SU-DHL-6 (cell line): ENCODE measurements at regions not wholly inside any gene's neighbourhood (a gene's known extent, or its start where the extent isn't known, plus 50 kb on each side); places are given as distances from the start of the nearest gene placed in this dataset.

Experiments
- H2AFZ ChIP-seq: fragments of 200-600 bp; sonication (generic); 2 replicates; pipeline ENCODE4 v1.6.1; 2014; ENCODE audit warnings: low read depth, mild to moderate bottlenecking, moderate library complexity, mixed read lengths, antibody characterized with exemption, low read length; ENCODE audit not compliant: severe bottlenecking
- H3F3A ChIP-seq: fragments of 200-600 bp; shearing (Covaris generic); 2 replicates; pipeline ENCODE4 v1.6.0; 2016; ENCODE audit warnings: antibody characterized with exemption, mild to moderate bottlenecking; ENCODE audit not compliant: insufficient read depth
- H3K27ac ChIP-seq: fragments of 200-600 bp; sonication (generic); 2 replicates; pipeline ENCODE4 v1.5.1; 2016; ENCODE audit warnings: low read depth, mild to moderate bottlenecking, low read length, moderate library complexity, mixed read lengths
- H3K27me3 ChIP-seq: fragments of 200-600 bp; sonication (generic), shearing (Covaris generic); 2 replicates; pipeline ENCODE4 v1.6.0; 2014; ENCODE audit warnings: mild to moderate bottlenecking, low read length
- H3K36me3 ChIP-seq: fragments of 200-600 bp; sonication (generic); 2 replicates; pipeline ENCODE4 v1.6.1; 2014; ENCODE audit warnings: mild to moderate bottlenecking, low read length, mixed read lengths
- H3K4me2 ChIP-seq: fragments of 300-600, 200-600 bp; shearing (Covaris generic), sonication (generic); 2 replicates; pipeline ENCODE4 v1.6.0; 2014; ENCODE audit warnings: low read length, low read depth, mild to moderate bottlenecking; ENCODE audit not compliant: poor library complexity, severe bottlenecking
- H3K4me3 ChIP-seq: fragments of 200-600 bp; sonication (generic); 2 replicates; pipeline ENCODE4 v1.5.1; 2014; ENCODE audit warnings: antibody characterized with exemption, low read length, mild to moderate bottlenecking, mixed read lengths; ENCODE audit not compliant: insufficient read depth, poor library complexity, severe bottlenecking
- H3K79me2 ChIP-seq: fragments of 200-600 bp; sonication (generic); 2 replicates; pipeline ENCODE4 v1.6.1; 2014; ENCODE audit warnings: mild to moderate bottlenecking, low read length, moderate library complexity; ENCODE audit not compliant: insufficient read depth
- H3K9ac ChIP-seq: fragments of 200-600 bp; sonication (generic); 2 replicates; pipeline ENCODE4 v1.7.0; 2014; ENCODE audit warnings: mild to moderate bottlenecking, low read length
- H3K9me2 ChIP-seq: fragments of 200-600 bp; sonication (generic); replicated peaks from 2 replicates; pipeline ENCODE4 v1.6.1; 2014; ENCODE audit warnings: low read length; ENCODE audit not compliant: insufficient read depth
- H3K9me3 ChIP-seq: fragments of 200-600 bp; sonication (generic); 2 replicates; pipeline ENCODE4 v1.6.1; 2014; ENCODE audit warnings: low read length, mixed read lengths; ENCODE audit not compliant: insufficient read depth
- H4K20me1 ChIP-seq: fragments of 200-600 bp; sonication (generic); 2 replicates; pipeline ENCODE4 v1.6.1; 2014; ENCODE audit warnings: low read depth, mild to moderate bottlenecking, antibody characterized with exemption, low read length, moderate library complexity, mixed read lengths
- EZH2phosphoT487 ChIP-seq: fragments of 200-600 bp; sonication (generic), shearing (Covaris generic); conservative IDR thresholded peaks from 2 replicates; pipeline ENCODE4 v1.6.1; 2018; ENCODE audit warnings: mild to moderate bottlenecking, antibody characterized with exemption, low read length, moderate library complexity, mixed read lengths
- TF ChIP-seq, protein P1 (sequence below): fragments of 200-600 bp; sonication (generic); IDR thresholded peaks from one replicate; pipeline ENCODE4 v1.5.1; 2017; ENCODE audit warnings: antibody characterized with exemption, mild to moderate bottlenecking, low read length, moderate library complexity; ENCODE audit not compliant: insufficient read depth, poor library complexity, severe bottlenecking

DNA sequence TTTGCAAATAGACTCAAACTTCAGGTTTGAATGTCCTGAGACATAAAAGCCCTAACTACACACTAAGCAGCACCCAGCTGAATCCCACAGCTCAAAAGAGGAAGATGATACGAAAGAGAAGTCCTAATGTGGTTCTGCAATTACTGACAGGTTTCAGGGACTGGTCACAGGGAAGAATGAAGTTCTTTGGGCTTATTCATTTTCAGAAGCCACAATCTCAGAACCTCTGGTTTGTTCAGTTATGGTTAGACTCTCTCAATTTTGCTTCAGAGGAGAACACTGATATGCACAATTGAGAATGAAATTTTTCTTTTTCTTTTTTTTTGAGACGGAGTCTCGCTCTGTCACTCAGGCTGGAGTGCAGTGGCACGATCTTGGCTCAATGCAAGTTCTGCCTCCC, 94.6 kb upstream of the FAM180A start:
- no peak overlapping the region for H3K4me2 ChIP-seq
- no peak overlapping the region for H2AFZ ChIP-seq

DNA sequence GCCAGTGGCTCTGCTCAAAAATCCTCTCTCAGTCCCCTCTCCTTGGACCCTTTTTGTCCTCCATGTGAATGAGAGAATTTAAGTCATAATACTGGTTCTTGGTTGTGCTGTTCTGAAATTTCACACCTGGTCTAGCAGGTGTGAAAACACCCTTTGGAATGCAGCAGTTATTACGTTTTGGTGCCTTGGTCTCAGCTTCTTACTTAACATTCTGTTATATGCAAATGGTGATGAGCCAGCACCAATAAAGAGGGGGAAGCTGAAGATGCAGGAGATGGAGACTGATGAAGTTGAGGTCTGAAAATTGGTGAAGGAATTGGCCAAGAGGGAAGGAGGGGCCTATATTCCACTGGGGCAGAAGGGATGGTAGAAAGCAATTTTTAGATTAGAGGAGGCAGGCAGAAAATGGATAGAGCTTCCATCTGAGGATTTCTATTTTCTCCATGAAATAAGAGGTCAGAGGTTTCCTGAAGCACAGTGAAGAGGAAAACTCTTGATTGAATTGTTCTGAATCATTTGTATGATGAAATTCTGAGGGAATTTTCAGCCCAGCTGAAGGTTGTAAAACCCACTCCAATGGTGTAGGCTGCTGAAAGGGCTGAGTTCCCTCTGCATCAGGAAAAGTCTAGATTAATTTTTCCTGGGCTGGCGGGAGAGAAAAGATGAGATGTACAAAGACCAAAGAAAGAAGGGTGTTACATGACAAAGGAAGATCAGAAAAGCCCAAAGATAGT, 94.0 kb upstream of the FAM180A start:
- Histone ChIP-seq H4K20me1 (no peaks in the 10 kb centered on the region), H3K27ac (no peak overlapping the region), H3K9ac (no peak overlapping the region), H3F3A (no peaks in the 10 kb centered on the region), H3K36me3 (no peaks in the 10 kb centered on the region), H3K27me3 (no peaks in the 10 kb centered on the region), H3K9me3 (no peaks in the 10 kb centered on the region), H3K4me3 (no peak overlapping the region), H3K4me2 (no peak overlapping the region), H2AFZ (no peak overlapping the region), H3K9me2 (no peaks in the 10 kb centered on the region), H3K79me2 (no peaks in the 10 kb centered on the region)
- TF ChIP-seq, protein P1, sequence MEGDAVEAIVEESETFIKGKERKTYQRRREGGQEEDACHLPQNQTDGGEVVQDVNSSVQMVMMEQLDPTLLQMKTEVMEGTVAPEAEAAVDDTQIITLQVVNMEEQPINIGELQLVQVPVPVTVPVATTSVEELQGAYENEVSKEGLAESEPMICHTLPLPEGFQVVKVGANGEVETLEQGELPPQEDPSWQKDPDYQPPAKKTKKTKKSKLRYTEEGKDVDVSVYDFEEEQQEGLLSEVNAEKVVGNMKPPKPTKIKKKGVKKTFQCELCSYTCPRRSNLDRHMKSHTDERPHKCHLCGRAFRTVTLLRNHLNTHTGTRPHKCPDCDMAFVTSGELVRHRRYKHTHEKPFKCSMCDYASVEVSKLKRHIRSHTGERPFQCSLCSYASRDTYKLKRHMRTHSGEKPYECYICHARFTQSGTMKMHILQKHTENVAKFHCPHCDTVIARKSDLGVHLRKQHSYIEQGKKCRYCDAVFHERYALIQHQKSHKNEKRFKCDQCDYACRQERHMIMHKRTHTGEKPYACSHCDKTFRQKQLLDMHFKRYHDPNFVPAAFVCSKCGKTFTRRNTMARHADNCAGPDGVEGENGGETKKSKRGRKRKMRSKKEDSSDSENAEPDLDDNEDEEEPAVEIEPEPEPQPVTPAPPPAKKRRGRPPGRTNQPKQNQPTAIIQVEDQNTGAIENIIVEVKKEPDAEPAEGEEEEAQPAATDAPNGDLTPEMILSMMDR = no peak
- TF ChIP-seq EZH2phosphoT487 = no peak

More for the DNA sequence above, 94.6 kb upstream of the FAM180A start:
- TF ChIP-seq EZH2phosphoT487 = no peak
- TF ChIP-seq, protein P1 = no peak
- no peak overlapping the region for H3K4me3 ChIP-seq
- no peaks in the 10 kb centered on the region for H3K27me3 ChIP-seq
- H3K9ac ChIP-seq = no peak overlapping the region
- H3K27ac ChIP-seq = no peak overlapping the region
- H4K20me1 ChIP-seq = no peaks in the 10 kb centered on the region
- H3K9me3 ChIP-seq = no peaks in the 10 kb centered on the region
- no peaks in the 10 kb centered on the region for H3K36me3 ChIP-seq
- H3K79me2 ChIP-seq = no peaks in the 10 kb centered on the region
- H3K9me2 ChIP-seq = no peaks in the 10 kb centered on the region
- H3F3A ChIP-seq = no peaks in the 10 kb centered on the region

DNA sequence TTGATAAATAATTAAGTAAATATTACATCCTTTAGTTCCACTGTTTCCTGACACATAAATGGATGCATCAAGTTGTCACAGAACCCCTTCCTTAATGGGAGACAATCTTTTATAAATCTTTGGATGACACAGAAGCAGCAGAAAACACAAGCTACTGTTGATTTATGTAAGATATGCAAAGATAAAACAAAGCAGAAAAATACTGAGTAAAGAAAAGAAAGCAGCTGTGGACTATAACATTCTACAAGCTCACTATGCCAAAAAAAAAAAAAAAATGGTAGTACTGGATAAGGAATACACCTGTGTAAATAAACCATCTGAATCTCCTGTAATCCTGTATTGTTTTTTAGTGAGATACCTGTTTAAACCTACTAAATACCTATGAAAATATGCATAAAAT, 92.0 kb upstream of the FAM180A start:
- Histone ChIP-seq H3F3A (no peaks in the 10 kb centered on the region), H3K79me2 (no peaks in the 10 kb centered on the region), H3K4me3 (no peak overlapping the region), H2AFZ (no peak overlapping the region), H3K27me3 (no peaks in the 10 kb centered on the region), H3K9me3 (no peaks in the 10 kb centered on the region), H3K9ac (no peak overlapping the region), H3K27ac (no peak overlapping the region), H3K36me3 (no peaks in the 10 kb centered on the region), H4K20me1 (no peaks in the 10 kb centered on the region), H3K4me2 (no peak overlapping the region), H3K9me2 (no peaks in the 10 kb centered on the region)
- TF ChIP-seq, protein P1 = no peak
- no peak for TF ChIP-seq EZH2phosphoT487
